ENCODE measurements at regions not wholly inside any gene's neighbourhood (a gene's known extent, or its start where the extent isn't known, plus 50 kb on each side); places are given as distances from the start of the nearest gene placed in this dataset.

- DNase-seq (ENCODE audit: low read depth) = no peak
- no peak for TF ChIP-seq CTCF (IDR thresholded peaks at IDR 0.05; ENCODE audit: insufficient read depth, low read depth, low read length)
- H3K4me3 ChIP-seq (ENCODE audit: low read depth, low read length) = no peak overlapping the region
Observed at GRCh38 chr2:54381293-54381692, 74.8 kb upstream of the SPTBN1 start.

- no peak for DNase-seq (ENCODE audit: low read depth)
- no peak overlapping the region for H3K4me3 ChIP-seq (ENCODE audit: low read depth, low read length)
- no peak for TF ChIP-seq CTCF (IDR thresholded peaks at IDR 0.05; ENCODE audit: insufficient read depth, low read depth, low read length)
Observed at GRCh38 chr2:54382601-54383000, 73.5 kb upstream of the SPTBN1 start.

GRCh38 chr2:54384301-54385203 is 71.6 kb upstream of the SPTBN1 start:
- DNase-seq (ENCODE audit: low read depth) = no peak
- no peak for TF ChIP-seq CTCF (IDR thresholded peaks at IDR 0.05; ENCODE audit: insufficient read depth, low read depth, low read length)

GRCh38 chr2:54385271-54385670 is 70.9 kb upstream of the SPTBN1 start:
- H3K4me3 ChIP-seq (ENCODE audit: low read depth, low read length) = no peak overlapping the region
- TF ChIP-seq CTCF (IDR thresholded peaks at IDR 0.05; ENCODE audit: insufficient read depth, low read depth, low read length) = no peak

More at GRCh38 chr2:54384301-54385203, 71.6 kb upstream of the SPTBN1 start:
- H3K4me3 ChIP-seq (ENCODE audit: low read depth, low read length) = no peak overlapping the region

GRCh38 chr2:54386585-54386984 is 69.5 kb upstream of the SPTBN1 start:
- no peak overlapping the region for H3K4me3 ChIP-seq (ENCODE audit: low read depth, low read length)
- DNase-seq (ENCODE audit: low read depth) = no peak
- no peak for TF ChIP-seq CTCF (IDR thresholded peaks at IDR 0.05; ENCODE audit: insufficient read depth, low read depth, low read length)

More at GRCh38 chr2:54385271-54385670, 70.9 kb upstream of the SPTBN1 start:
- DNase-seq (ENCODE audit: low read depth) = no peak

- no peak overlapping the region for H3K4me3 ChIP-seq (ENCODE audit: low read depth, low read length)
- no peak for TF ChIP-seq CTCF (IDR thresholded peaks at IDR 0.05; ENCODE audit: insufficient read depth, low read depth, low read length)
- DNase-seq (ENCODE audit: low read depth) = peak; percentile 26
Observed at GRCh38 chr2:54387059-54387991, 68.8 kb upstream of the SPTBN1 start.

Data from fibroblast of villous mesenchyme (primary cell).